Vagina (tissue), 2 donors: ENCODE measurements at regions not wholly inside any gene's neighbourhood (a gene's known extent, or its start where the extent isn't known, plus 50 kb on each side); places are given as distances from the start of the nearest gene placed in this dataset.
A peak's percentile ranks its signal among the peaks of the same experiment; 100 is the strongest.
"Not testable (repeated sequence)": the region's sequence is repeated elsewhere in the genome, so short reads cannot be mapped to it uniquely, and the experiment has no call there.

ENCODE experiments used
- DNase-seq, 2 donors: peaks; one replicate each; pipeline ENCODE4 v3.0.0-alpha.2; 2017; ENCODE audit errors: extremely low spot score in 2 of 2
- H3K27ac ChIP-seq: fragments of 200-600 bp; sonication (generic); one replicate; pipeline ENCODE4 v1.5.1; 2019
- H3K27me3 ChIP-seq: fragments of 200-600 bp; sonication (generic); one replicate; pipeline ENCODE4 v1.5.1; 2019
- H3K36me3 ChIP-seq, 2 donors: fragments of 200-600 bp; sonication (generic); one replicate each; pipeline ENCODE4 v1.5.1; 2017 to 2019
- H3K4me1 ChIP-seq: fragments of 200-600 bp; sonication (generic); one replicate; pipeline ENCODE4 v1.5.1; 2019
- H3K4me3 ChIP-seq, 2 donors: fragments of 200-600 bp; sonication (generic); 1 replicate in 1 of 2; 2 replicates in 1 of 2; pipeline ENCODE4 v1.5.1; 2016 to 2019
- H3K9me3 ChIP-seq: fragments of 200-600 bp; sonication (generic); one replicate; pipeline ENCODE4 v1.5.1; 2019
- POLR2A ChIP-seq, 2 donors: fragments of 450-650 bp; IDR thresholded peaks; one replicate each; pipeline ENCODE4 v1.6.1; 2017; ENCODE audit warnings: antibody characterized with exemption in 2 of 2, mild to moderate bottlenecking in 2 of 2, moderate library complexity in 2 of 2
- POLR2AphosphoS5 ChIP-seq, 2 donors: sonication (generic); formaldehyde crosslinking; IDR thresholded peaks; one replicate each; pipeline ENCODE4 v1.9.0; 2017; ENCODE audit warnings: antibody characterized with exemption in 2 of 2, mild to moderate bottlenecking in 2 of 2, low read depth in 1 of 2; ENCODE audit not compliant: insufficient read depth in 1 of 2
- intact Hi-C: fragments of 100-400 bp; cut with DNase I; formaldehyde crosslinking; loops from one replicate; pipeline ENCODE4 v1.15.1; 2023
- TF ChIP-seq, protein P1 (sequence below), 3 experiments: fragments of 450-650 bp in 2 of 3; fragments of 200-600 bp in 1 of 3; sonication (generic) in 1 of 3; IDR thresholded peaks; one replicate each; pipeline ENCODE4 v1.5.1; 2017 to 2019; ENCODE audit warnings: antibody characterized with exemption in 3 of 3, mild to moderate bottlenecking in 2 of 3, moderate library complexity in 2 of 3

DNA sequence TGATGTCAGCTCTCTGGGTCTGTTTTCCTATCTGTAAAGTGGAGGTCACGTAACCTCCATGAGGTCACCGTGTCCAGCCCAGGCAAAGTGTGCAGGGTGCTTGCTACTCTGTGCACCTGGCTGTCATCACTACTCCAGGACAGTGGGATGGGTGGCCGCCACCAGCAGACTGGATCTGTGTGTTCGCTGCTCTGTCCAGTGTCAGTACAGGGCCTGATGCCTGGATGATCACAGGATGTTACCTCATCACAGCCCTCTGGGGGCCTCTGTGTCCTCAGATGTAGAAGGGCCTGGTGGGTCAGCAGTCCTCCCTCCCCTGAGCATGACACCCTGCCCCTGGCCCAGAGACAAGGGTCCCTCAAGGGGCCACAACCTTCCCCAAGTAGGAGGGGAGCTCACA lies 80.0 kb downstream of the KCNJ18 start:
- DNase-seq: peak in 1 of 2 donors; percentile 77
- Histone ChIP-seq H3K27ac (no peak overlapping the region), H3K36me3 (no peaks in the 10 kb centered on the region), H3K27me3 (no peaks in the 10 kb centered on the region), H3K4me1 (no peaks in the 10 kb centered on the region), H3K9me3 (no peaks in the 10 kb centered on the region), H3K4me3 (no peak overlapping the region)
- TF ChIP-seq, protein P1, sequence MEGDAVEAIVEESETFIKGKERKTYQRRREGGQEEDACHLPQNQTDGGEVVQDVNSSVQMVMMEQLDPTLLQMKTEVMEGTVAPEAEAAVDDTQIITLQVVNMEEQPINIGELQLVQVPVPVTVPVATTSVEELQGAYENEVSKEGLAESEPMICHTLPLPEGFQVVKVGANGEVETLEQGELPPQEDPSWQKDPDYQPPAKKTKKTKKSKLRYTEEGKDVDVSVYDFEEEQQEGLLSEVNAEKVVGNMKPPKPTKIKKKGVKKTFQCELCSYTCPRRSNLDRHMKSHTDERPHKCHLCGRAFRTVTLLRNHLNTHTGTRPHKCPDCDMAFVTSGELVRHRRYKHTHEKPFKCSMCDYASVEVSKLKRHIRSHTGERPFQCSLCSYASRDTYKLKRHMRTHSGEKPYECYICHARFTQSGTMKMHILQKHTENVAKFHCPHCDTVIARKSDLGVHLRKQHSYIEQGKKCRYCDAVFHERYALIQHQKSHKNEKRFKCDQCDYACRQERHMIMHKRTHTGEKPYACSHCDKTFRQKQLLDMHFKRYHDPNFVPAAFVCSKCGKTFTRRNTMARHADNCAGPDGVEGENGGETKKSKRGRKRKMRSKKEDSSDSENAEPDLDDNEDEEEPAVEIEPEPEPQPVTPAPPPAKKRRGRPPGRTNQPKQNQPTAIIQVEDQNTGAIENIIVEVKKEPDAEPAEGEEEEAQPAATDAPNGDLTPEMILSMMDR (IDR thresholded peaks at IDR 0.05): no peak
- TF ChIP-seq POLR2A (IDR thresholded peaks at IDR 0.05) (no peak), POLR2AphosphoS5 (IDR thresholded peaks at IDR 0.05; ENCODE audit: insufficient read depth in 1 of 2, low read depth in 1 of 2) (no peak)
- intact Hi-C loops: no loop called here

DNA sequence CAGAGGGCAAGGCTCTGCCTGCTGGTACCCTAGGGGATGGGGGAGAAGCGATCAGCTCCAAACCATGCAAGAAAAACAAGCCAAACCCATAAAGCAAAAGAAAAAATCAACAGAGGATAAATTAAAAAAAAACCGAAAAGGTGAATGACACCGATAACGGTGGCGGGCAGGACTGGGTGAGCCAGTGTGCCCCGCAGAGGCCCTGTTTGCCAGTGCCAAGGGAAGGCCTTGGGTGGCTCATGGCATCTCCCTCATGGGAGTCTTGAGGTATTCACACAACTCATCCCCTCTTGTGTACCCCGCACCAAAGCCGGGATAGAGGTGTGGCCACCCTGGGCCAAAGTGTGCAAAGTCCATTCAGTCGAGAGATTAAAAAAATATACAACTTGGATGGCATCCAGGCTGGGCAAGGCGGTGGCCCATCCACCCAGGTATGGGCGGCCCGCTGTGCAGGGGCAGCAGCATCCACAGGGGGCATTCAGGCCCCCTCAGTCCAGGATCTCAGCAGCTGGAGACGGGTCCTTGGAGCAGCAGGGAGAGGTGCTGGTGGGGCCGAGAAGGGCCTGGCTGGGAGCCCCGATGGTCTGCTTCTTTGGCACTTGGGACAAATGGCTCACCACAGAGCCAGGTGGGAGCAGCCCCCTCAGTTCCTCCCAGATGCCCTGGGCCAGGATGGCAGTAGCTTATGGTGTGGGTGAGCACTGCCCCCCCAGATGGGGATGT lies 80.8 kb downstream of the KCNJ18 start:
- peak in 1 of 2 donors; percentile 67 for DNase-seq
- H3K27ac ChIP-seq: not testable (repeated sequence)

DNA sequence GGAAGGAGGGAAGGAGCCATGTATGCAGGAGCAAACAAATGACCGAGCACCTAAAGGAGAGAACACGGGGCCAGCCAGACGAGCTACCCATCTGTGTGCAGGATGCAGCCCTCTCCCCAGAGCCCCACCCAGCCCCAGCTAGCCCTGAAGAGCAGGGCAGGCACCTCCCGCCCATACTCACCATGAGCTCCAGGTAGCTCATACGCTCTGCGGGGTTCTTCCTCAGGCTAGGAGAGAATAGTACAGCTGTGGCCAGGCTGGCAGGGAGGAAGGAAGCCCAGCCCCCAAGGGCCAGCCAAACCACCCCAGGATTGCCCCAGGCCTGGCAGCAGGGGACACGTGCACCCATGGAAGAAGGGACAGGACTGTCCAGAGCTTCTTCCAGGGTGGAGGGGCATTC lies 81.9 kb downstream of the KCNJ18 start:
- H3K27ac ChIP-seq: no peak overlapping the region
- intact Hi-C loops: no loop called here
- H3K27me3 ChIP-seq: no peaks in the 10 kb centered on the region
- H3K36me3 ChIP-seq: no peaks in the 10 kb centered on the region
- H3K4me3 ChIP-seq: no peak overlapping the region
- H3K4me1 ChIP-seq: no peaks in the 10 kb centered on the region
- no peaks in the 10 kb centered on the region for H3K9me3 ChIP-seq
- DNase-seq: no peak
- no peak for TF ChIP-seq POLR2A (IDR thresholded peaks at IDR 0.05)

More for the DNA sequence above, 80.8 kb downstream of the KCNJ18 start:
- H3K9me3 ChIP-seq, H3K4me1 ChIP-seq, intact Hi-C loops, H3K4me3 ChIP-seq, H3K27me3 ChIP-seq, H3K36me3 ChIP-seq: not testable (repeated sequence)

DNA sequence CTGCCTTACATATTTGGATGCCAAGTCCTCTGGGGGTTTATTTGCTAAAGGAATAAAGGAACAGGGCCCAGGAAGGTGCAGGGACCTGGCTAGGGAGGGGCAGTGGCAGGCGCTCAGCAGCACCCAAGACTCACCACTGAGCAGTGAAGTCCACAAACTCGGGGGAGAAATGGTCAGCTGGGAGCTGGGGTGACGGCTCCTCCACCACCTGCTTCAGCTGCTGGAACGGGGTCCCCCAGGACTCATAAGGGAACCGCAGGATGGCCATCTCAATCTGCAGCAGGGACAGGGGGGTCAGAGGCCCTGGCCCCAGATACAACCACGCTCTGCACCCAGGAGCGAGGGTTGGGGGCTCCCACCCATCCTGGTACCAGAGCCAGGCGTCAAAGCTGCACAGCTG lies 83.2 kb downstream of the KCNJ18 start:
- H3K27me3 ChIP-seq, H3K4me3 ChIP-seq, H3K27ac ChIP-seq, intact Hi-C loops, H3K4me1 ChIP-seq, H3K36me3 ChIP-seq, H3K9me3 ChIP-seq, DNase-seq: not testable (repeated sequence)

DNA sequence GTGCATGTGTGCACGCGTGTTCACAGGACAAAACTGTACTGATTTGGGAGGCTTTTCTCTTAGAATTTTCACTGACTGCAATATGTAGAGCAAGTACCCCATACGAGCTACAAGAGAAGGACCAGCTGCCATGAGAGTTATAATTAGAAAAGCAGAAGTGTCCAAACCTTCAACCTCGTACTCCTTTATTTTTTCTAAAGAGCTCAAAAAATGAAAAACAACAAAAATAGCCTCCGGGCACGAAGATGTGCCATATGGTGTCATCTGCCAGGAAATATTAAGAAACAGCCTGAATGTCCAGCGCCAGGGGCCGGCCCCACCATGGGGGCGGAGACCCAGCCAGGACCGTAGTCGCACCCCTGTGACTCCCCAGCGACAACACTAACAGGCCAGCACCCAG lies 84.6 kb downstream of the KCNJ18 start:
- H3K36me3 ChIP-seq, H3K9me3 ChIP-seq, H3K27ac ChIP-seq, H3K4me3 ChIP-seq, H3K4me1 ChIP-seq, H3K27me3 ChIP-seq, DNase-seq, intact Hi-C loops: not testable (repeated sequence)

DNA sequence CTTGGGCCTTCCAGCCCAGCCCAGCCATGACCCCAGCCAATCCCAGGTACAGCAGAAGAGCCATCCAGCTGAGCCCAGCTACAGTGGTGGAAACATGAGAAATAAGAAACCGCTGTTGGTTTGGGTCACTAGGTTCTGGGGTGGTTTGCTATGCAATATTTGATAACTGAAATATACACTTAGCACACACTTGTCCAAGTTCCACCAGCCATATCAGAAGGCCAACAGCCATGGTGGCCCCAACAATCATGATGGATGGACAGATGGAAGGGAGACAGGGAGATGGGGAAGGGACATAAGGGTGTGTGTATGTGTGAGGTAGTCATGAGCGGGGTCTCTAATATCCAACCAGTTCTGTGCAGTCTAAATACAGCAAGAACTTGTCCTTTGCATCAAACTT lies 86.5 kb downstream of the KCNJ18 start:
- H3K27ac ChIP-seq, H3K4me1 ChIP-seq, H3K36me3 ChIP-seq, intact Hi-C loops, H3K27me3 ChIP-seq, H3K4me3 ChIP-seq, H3K9me3 ChIP-seq: not testable (repeated sequence)
- DNase-seq: peak in 1 of 2 donors; percentile 52

DNA sequence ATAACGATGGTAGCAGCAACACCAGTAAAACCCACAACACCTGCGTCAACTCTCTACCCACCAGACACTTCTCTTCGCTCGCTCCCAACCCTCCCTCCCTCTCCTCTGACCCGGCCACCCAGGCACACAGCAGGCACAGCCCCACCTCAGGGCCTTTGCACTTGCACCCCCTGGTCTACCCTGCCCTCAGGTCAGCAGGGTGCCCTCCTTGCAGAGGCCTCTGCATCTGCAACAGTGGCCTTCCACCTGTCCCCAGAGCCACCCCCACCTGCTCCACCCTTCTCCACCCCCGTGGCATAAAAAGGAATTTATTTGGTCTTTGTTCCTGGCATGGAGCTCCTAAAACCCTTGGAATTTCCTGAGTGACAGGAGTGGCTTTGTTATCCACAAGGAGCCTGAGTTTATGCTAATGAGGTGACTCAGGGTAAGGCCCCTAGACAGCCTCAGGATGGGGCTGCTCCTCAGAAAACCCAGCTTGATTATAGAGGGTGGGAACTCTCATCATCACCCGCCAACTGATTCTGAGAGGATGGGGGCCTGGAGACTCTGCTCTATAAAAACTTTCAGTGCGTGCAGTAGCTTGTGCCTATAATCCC lies 88.1 kb downstream of the KCNJ18 start:
- H3K27ac ChIP-seq, H3K36me3 ChIP-seq, DNase-seq, H3K27me3 ChIP-seq, H3K4me3 ChIP-seq, H3K9me3 ChIP-seq, H3K4me1 ChIP-seq, intact Hi-C loops: not testable (repeated sequence)

DNA sequence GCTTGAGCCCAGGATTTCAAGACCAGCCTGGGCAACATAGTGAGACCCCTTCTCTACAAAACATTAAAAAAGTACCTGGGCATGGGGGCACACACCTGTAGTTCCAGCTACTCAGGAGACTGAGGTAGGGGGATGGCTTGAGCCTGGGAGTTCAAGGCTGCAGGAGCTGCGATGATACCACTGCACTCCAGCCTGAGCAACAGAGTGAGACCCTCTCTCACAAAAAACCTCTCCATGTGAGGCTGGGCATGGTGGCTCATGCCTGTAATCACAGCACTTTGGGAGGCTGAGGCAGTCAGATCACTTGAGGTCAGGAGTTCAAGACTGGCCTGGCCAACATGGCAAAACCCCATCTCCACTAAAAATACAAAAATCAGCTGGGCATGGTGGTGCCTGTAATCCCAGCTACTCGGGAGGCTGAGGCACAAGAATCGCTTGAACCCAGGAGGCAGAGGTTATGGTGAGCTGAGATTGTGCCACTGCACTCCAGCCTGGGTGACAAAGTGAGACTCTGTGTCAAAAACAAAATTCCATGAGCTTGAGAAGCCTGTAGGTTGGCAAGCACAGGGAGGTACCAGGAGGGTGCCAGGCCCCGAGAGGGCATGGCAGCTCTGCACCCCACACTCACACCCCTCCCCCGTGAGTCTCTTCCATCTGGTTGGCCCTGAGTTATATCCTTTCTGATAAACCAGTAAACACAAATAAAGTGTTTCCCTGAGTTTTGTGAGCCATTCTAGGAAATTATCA lies 88.8 kb downstream of the KCNJ18 start:
- intact Hi-C loops, H3K9me3 ChIP-seq, H3K36me3 ChIP-seq, H3K4me1 ChIP-seq, H3K27ac ChIP-seq, H3K4me3 ChIP-seq, DNase-seq, H3K27me3 ChIP-seq: not testable (repeated sequence)

DNA sequence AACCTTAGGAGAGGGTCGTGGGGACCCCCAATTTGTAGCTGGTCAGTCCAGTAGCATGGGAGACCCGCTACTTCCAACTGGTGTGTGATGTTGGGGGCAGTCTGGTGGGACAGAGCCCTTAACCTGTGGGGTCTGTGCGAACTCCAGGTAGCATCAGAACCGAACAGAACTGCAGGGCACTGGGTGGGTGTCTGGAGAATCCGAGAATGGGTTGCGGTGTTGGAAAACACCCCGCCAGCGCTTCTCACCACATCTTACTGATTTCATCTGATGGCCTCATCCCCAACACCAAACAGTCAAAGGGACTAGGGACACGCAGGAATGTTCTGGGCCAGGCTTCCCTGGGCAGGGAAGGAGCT lies 89.3 kb downstream of the KCNJ18 start:
- DNase-seq, H3K9me3 ChIP-seq, H3K36me3 ChIP-seq, intact Hi-C loops, H3K27me3 ChIP-seq, H3K4me1 ChIP-seq, H3K4me3 ChIP-seq, H3K27ac ChIP-seq: not testable (repeated sequence)

DNA sequence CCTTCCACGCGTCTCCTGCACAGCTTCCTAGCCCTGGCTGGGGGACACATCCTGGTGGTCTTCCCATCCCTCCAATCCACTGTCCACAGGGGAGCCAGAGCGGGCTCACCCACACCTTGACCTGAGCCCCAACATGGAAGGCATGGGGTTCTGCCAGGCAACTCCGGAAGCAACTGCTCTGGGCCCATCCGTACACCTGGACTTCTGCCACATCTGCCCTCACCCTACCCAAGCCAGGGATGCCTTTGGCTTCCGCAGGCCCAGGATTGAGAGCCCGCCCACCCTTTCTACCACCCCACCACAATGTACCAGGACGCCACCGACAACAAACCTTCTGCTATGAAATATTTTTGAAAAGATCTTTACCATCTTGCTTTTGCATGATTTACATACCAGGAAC lies 89.8 kb downstream of the KCNJ18 start:
- H3K4me3 ChIP-seq, H3K27me3 ChIP-seq, DNase-seq, H3K9me3 ChIP-seq, H3K27ac ChIP-seq, intact Hi-C loops, H3K4me1 ChIP-seq, H3K36me3 ChIP-seq: not testable (repeated sequence)

DNA sequence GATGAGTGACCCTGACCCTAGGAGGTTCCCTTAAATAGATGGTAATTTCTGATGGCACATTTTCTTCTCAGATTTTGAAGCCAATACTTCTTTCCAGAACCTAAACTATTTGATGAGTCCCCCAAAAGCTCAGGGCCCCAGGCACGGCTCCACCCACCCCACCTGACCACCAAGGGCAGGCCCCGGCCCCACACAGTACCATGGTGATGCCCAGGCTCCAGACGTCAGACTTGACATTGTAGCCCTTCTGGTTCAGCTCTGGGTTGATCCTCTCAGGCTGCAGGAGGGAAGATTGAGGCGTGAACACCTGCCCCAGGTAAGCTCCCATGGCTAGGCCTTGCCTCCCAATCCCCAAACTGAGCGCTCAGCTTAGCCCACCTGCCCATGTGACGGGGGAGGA lies 90.3 kb downstream of the KCNJ18 start:
- intact Hi-C loops, H3K27me3 ChIP-seq, H3K36me3 ChIP-seq, H3K27ac ChIP-seq, DNase-seq, H3K4me3 ChIP-seq, H3K9me3 ChIP-seq, H3K4me1 ChIP-seq: not testable (repeated sequence)

DNA sequence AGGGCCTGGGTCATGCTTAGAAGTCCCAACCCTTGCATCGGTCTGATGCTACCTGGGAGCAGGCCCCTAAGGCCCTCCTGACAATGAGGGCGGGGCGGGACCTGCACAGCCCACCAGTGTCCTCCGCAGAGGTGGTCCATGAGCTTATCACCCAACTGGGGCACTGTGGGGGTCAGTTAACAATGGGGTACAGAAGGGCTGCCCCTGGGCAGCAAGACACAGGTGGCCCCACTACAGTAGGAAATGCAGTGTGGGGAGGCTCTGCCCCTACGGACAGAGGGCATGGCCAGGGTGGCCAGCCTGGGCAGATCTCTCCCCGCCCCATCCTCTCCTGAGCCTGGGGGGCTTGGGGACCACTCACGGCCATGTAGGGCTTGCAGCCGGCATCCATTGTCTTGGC lies 90.7 kb downstream of the KCNJ18 start:
- H3K36me3 ChIP-seq, H3K4me3 ChIP-seq, H3K27ac ChIP-seq, H3K9me3 ChIP-seq, H3K27me3 ChIP-seq, H3K4me1 ChIP-seq, intact Hi-C loops: not testable (repeated sequence)
- DNase-seq: peak; percentile 70
